ENCODE measurements at regions not wholly inside any gene's neighbourhood (a gene's known extent, or its start where the extent isn't known, plus 50 kb on each side); places are given as distances from the start of the nearest gene placed in this dataset.
A peak's percentile ranks its signal among the peaks of the same experiment; 100 is the strongest.

- no peak overlapping the region for H2AFZ ChIP-seq (ENCODE audit: low read depth, low read length)
- H3K27ac Mint-ChIP-seq (ENCODE audit: unreplicated experiment) = no peak overlapping the region
- H3K4me3 Mint-ChIP-seq (ENCODE audit: unreplicated experiment) = no peak overlapping the region
- H3K79me2 ChIP-seq (ENCODE audit: insufficient read depth, low read length) = no peaks in the 10 kb centered on the region
- H3K4me2 ChIP-seq (ENCODE audit: low read length) = no peak overlapping the region
- no peak overlapping the region for H3K4me3 ChIP-seq (ENCODE audit: insufficient read depth, low read depth, low read length)
- H3K9me3 Mint-ChIP-seq (ENCODE audit: unreplicated experiment) = no peaks in the 10 kb centered on the region
- DNase-seq (ENCODE audit: low read depth) (no peak), FAIRE-seq (no peak)
- peaks cover 13% of the 10 kb centered on the region for H3K4me1 Mint-ChIP-seq (ENCODE audit: low read depth, unreplicated experiment)
- H3K9me3 ChIP-seq (ENCODE audit: insufficient read depth, low read depth, low read length) = no peaks in the 10 kb centered on the region
- peaks cover 3% of the 10 kb centered on the region for H3K27me3 Mint-ChIP-seq (ENCODE audit: low read depth, unreplicated experiment)
- H3K36me3 ChIP-seq (ENCODE audit: insufficient read depth, low read length) = no peaks in the 10 kb centered on the region
- H3K27me3 ChIP-seq (ENCODE audit: insufficient read depth, low read length) = no peaks in the 10 kb centered on the region
- TF ChIP-seq, protein P1, sequence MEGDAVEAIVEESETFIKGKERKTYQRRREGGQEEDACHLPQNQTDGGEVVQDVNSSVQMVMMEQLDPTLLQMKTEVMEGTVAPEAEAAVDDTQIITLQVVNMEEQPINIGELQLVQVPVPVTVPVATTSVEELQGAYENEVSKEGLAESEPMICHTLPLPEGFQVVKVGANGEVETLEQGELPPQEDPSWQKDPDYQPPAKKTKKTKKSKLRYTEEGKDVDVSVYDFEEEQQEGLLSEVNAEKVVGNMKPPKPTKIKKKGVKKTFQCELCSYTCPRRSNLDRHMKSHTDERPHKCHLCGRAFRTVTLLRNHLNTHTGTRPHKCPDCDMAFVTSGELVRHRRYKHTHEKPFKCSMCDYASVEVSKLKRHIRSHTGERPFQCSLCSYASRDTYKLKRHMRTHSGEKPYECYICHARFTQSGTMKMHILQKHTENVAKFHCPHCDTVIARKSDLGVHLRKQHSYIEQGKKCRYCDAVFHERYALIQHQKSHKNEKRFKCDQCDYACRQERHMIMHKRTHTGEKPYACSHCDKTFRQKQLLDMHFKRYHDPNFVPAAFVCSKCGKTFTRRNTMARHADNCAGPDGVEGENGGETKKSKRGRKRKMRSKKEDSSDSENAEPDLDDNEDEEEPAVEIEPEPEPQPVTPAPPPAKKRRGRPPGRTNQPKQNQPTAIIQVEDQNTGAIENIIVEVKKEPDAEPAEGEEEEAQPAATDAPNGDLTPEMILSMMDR (IDR thresholded peaks at IDR 0.05; ENCODE audit: insufficient read depth, low read depth, low read length) = no peak
- TF ChIP-seq EZH2 (IDR thresholded peaks at IDR 0.05; ENCODE audit: insufficient read depth, low read length) = no peak
- H4K20me1 ChIP-seq (ENCODE audit: insufficient read depth, low read length) = no peaks in the 10 kb centered on the region
- no peak overlapping the region for H3K27ac ChIP-seq (ENCODE audit: low read depth, low read length)
- no peaks in the 10 kb centered on the region for H3K36me3 Mint-ChIP-seq (ENCODE audit: low read depth, unreplicated experiment)
- H3K9ac ChIP-seq (ENCODE audit: low read length) = no peak overlapping the region
- H3K4me1 ChIP-seq (ENCODE audit: insufficient read depth, low read length) = peaks cover 15% of the 10 kb centered on the region
Observed at GRCh38 chr18:75809926-75810255, 382.4 kb upstream of the SMIM21 start.

GRCh38 chr18:75809151-75809925 lies 381.8 kb upstream of the SMIM21 start:
- Mint-ChIP-seq H3K4me1 (ENCODE audit: low read depth, unreplicated experiment) (peaks cover 13% of the 10 kb centered on the region), H3K27me3 (ENCODE audit: low read depth, unreplicated experiment) (peaks cover 4% of the 10 kb centered on the region), H3K27ac (ENCODE audit: unreplicated experiment) (no peak overlapping the region), H3K36me3 (ENCODE audit: low read depth, unreplicated experiment) (no peaks in the 10 kb centered on the region), H3K9me3 (ENCODE audit: unreplicated experiment) (no peaks in the 10 kb centered on the region), H3K4me3 (ENCODE audit: unreplicated experiment) (no peak overlapping the region)
- peak; percentile 20 for FAIRE-seq
- Histone ChIP-seq H3K27ac (ENCODE audit: low read depth, low read length) (no peak overlapping the region), H3K27me3 (ENCODE audit: insufficient read depth, low read length) (no peaks in the 10 kb centered on the region), H3K4me1 (ENCODE audit: insufficient read depth, low read length) (peaks cover 15% of the 10 kb centered on the region), H3K9me3 (ENCODE audit: insufficient read depth, low read depth, low read length) (no peaks in the 10 kb centered on the region), H3K9ac (ENCODE audit: low read length) (no peak overlapping the region), H3K4me3 (ENCODE audit: insufficient read depth, low read depth, low read length) (no peak overlapping the region), H3K79me2 (ENCODE audit: insufficient read depth, low read length) (no peaks in the 10 kb centered on the region), H3K4me2 (ENCODE audit: low read length) (no peak overlapping the region), H2AFZ (ENCODE audit: low read depth, low read length) (no peak overlapping the region), H3K36me3 (ENCODE audit: insufficient read depth, low read length) (no peaks in the 10 kb centered on the region), H4K20me1 (ENCODE audit: insufficient read depth, low read length) (no peaks in the 10 kb centered on the region)
- TF ChIP-seq, protein P1 (IDR thresholded peaks at IDR 0.05; ENCODE audit: insufficient read depth, low read depth, low read length) = no peak
- TF ChIP-seq EZH2 (IDR thresholded peaks at IDR 0.05; ENCODE audit: insufficient read depth, low read length) = no peak
- DNase-seq (ENCODE audit: low read depth) = no peak

GRCh38 chr18:75805265-75805664 lies 377.8 kb upstream of the SMIM21 start:
- no peaks in the 10 kb centered on the region for H3K36me3 Mint-ChIP-seq (ENCODE audit: low read depth, unreplicated experiment)
- H3K4me2 ChIP-seq (ENCODE audit: low read length) = no peak overlapping the region
- no peak overlapping the region for H2AFZ ChIP-seq (ENCODE audit: low read depth, low read length)
- no peak for FAIRE-seq
- H3K4me1 ChIP-seq (ENCODE audit: insufficient read depth, low read length) = peaks cover under 1% of the 10 kb centered on the region
- H3K79me2 ChIP-seq (ENCODE audit: insufficient read depth, low read length) = no peaks in the 10 kb centered on the region
- H3K36me3 ChIP-seq (ENCODE audit: insufficient read depth, low read length) = no peaks in the 10 kb centered on the region
- no peaks in the 10 kb centered on the region for H4K20me1 ChIP-seq (ENCODE audit: insufficient read depth, low read length)
- peaks cover 3% of the 10 kb centered on the region for H3K4me1 Mint-ChIP-seq (ENCODE audit: low read depth, unreplicated experiment)
- no peak overlapping the region for H3K4me3 ChIP-seq (ENCODE audit: insufficient read depth, low read depth, low read length)
- no peaks in the 10 kb centered on the region for H3K27me3 ChIP-seq (ENCODE audit: insufficient read depth, low read length)
- no peak overlapping the region for H3K9ac ChIP-seq (ENCODE audit: low read length)
- no peaks in the 10 kb centered on the region for H3K9me3 ChIP-seq (ENCODE audit: insufficient read depth, low read depth, low read length)
- peaks cover 4% of the 10 kb centered on the region for H3K27me3 Mint-ChIP-seq (ENCODE audit: low read depth, unreplicated experiment)
- H3K27ac ChIP-seq (ENCODE audit: low read depth, low read length) = no peak overlapping the region
- TF ChIP-seq EZH2 (IDR thresholded peaks at IDR 0.05; ENCODE audit: insufficient read depth, low read length) = no peak
- TF ChIP-seq, protein P1 (IDR thresholded peaks at IDR 0.05; ENCODE audit: insufficient read depth, low read depth, low read length) = no peak
- no peaks in the 10 kb centered on the region for H3K9me3 Mint-ChIP-seq (ENCODE audit: unreplicated experiment)
- DNase-seq (ENCODE audit: low read depth) = no peak
- H3K4me3 Mint-ChIP-seq (ENCODE audit: unreplicated experiment) = no peak overlapping the region
- no peak overlapping the region for H3K27ac Mint-ChIP-seq (ENCODE audit: unreplicated experiment)

Measured in astrocyte (in vitro differentiated cells and primary cell).